NCI-H2196 treated with DMSO at 0.1 percent for 48 hours (cell line): ENCODE measurements at regions not wholly inside any gene's neighbourhood (a gene's known extent, or its start where the extent isn't known, plus 50 kb on each side); places are given as distances from the start of the nearest gene placed in this dataset.

Experiments
- DNase-seq: peaks from one replicate; lab custom pipeline; 2025; ENCODE audit not compliant: unreplicated experiment; lab: John Stamatoyannopoulos, UW

GRCh38 chr14:58836303-58836974 is 198.7 kb downstream of the DACT1 start:
- DNase-seq, result no peak

- no peak for DNase-seq
These were observed 201.5 kb downstream of the DACT1 start for GRCh38 chr14:58839233-58839632.

GRCh38 chr14:58844544-58844943 is 206.8 kb downstream of the DACT1 start:
- DNase-seq, result no peak

- DNase-seq, result no peak
These were observed 209.1 kb downstream of the DACT1 start for GRCh38 chr14:58846682-58847465.

- no peak for DNase-seq
These were observed 210.6 kb downstream of the DACT1 start for GRCh38 chr14:58848365-58848764.

- DNase-seq, result no peak
These were observed 211.8 kb downstream of the DACT1 start for GRCh38 chr14:58849601-58850000.

- DNase-seq, result no peak
These were observed 212.2 kb downstream of the DACT1 start for GRCh38 chr14:58850011-58850410.

- no peak for DNase-seq
These were observed 223.8 kb downstream of the DACT1 start for GRCh38 chr14:58861586-58861985.

GRCh38 chr14:58862416-58863160 is 224.8 kb downstream of the DACT1 start:
- DNase-seq, result no peak

GRCh38 chr14:58863661-58864345 is 226.0 kb downstream of the DACT1 start:
- DNase-seq, result no peak

GRCh38 chr14:58864751-58865513 is 227.2 kb downstream of the DACT1 start:
- DNase-seq, result no peak

- DNase-seq, result no peak
These were observed 227.9 kb downstream of the DACT1 start for GRCh38 chr14:58865514-58866281.

- DNase-seq, result no peak
These were observed 228.6 kb downstream of the DACT1 start for GRCh38 chr14:58866391-58866790.

GRCh38 chr14:58870961-58871360 is 233.2 kb downstream of the DACT1 start:
- no peak for DNase-seq

- no peak for DNase-seq
These were observed 233.8 kb downstream of the DACT1 start for GRCh38 chr14:58871573-58871972.

GRCh38 chr14:58872061-58872460 is 234.3 kb downstream of the DACT1 start:
- DNase-seq, result no peak

- no peak for DNase-seq
These were observed 235.6 kb downstream of the DACT1 start for GRCh38 chr14:58873228-58873953.

- no peak for DNase-seq
These were observed 237.9 kb downstream of the DACT1 start for GRCh38 chr14:58875613-58876012.

GRCh38 chr14:58876608-58877007 is 238.8 kb downstream of the DACT1 start:
- no peak for DNase-seq
